ENCODE measurements at regions not wholly inside any gene's neighbourhood (a gene's known extent, or its start where the extent isn't known, plus 50 kb on each side); places are given as distances from the start of the nearest gene placed in this dataset.

GRCh38 chr2:226304308-226304707 lies 495.3 kb downstream of the IRS1 start:
- TF ChIP-seq ZNF274 (IDR thresholded peaks at IDR 0.05; ENCODE audit: low read depth, low read length): no peak
- no peak for TF ChIP-seq YY1 (IDR thresholded peaks at IDR 0.05; ENCODE audit: insufficient read depth, insufficient read length)
- no peak for TF ChIP-seq SUZ12 (IDR thresholded peaks at IDR 0.05; ENCODE audit: extremely low read depth, insufficient read depth, insufficient read length)
